ENCODE measurements at regions not wholly inside any gene's neighbourhood (a gene's known extent, or its start where the extent isn't known, plus 50 kb on each side); places are given as distances from the start of the nearest gene placed in this dataset.

- POLR2A ChIA-PET: no interaction called here
- peaks cover 2% of the 10 kb centered on the region for H3K4me1 Mint-ChIP-seq
- H3K4me3 Mint-ChIP-seq: no peak overlapping the region
Observed at GRCh38 chr13:76803831-76804230, 82.4 kb downstream of the KCTD12 start.

GRCh38 chr13:76800943-76801342 lies 85.3 kb downstream of the KCTD12 start:
- TF ChIP-seq CTCF (IDR thresholded peaks at IDR 0.05): no peak
- no peaks in the 10 kb centered on the region for H3K36me3 Mint-ChIP-seq (ENCODE audit: low read depth)
- no peak overlapping the region for H3K27ac Mint-ChIP-seq
- peaks cover 6% of the 10 kb centered on the region for H3K9me3 Mint-ChIP-seq
- peaks cover 2% of the 10 kb centered on the region for H3K4me1 Mint-ChIP-seq
- no peak overlapping the region for H3K4me3 Mint-ChIP-seq
- DNase-seq: no peak
- no peaks in the 10 kb centered on the region for H3K27me3 Mint-ChIP-seq
- ATAC-seq (ENCODE audit: low read depth): no peak
- POLR2A ChIA-PET: no interaction called here
- CTCF ChIA-PET: no interaction called here
- intact Hi-C loops (cut with micrococcal nuclease): no loop called here

More at GRCh38 chr13:76803831-76804230, 82.4 kb downstream of the KCTD12 start:
- Mint-ChIP-seq H3K27ac (no peak overlapping the region), H3K36me3 (ENCODE audit: low read depth) (no peaks in the 10 kb centered on the region), H3K9me3 (peaks cover 8% of the 10 kb centered on the region), H3K27me3 (no peaks in the 10 kb centered on the region)
- intact Hi-C loops (cut with micrococcal nuclease): no loop called here
- ATAC-seq (ENCODE audit: low read depth) (no peak), DNase-seq (no peak)
- no peak for TF ChIP-seq CTCF (IDR thresholded peaks at IDR 0.05)
- CTCF ChIA-PET: no interaction called here

GRCh38 chr13:76799696-76800095 lies 86.5 kb downstream of the KCTD12 start:
- no peaks in the 10 kb centered on the region for H3K27me3 Mint-ChIP-seq
- no peak overlapping the region for H3K27ac Mint-ChIP-seq
- ATAC-seq (ENCODE audit: low read depth) (no peak), DNase-seq (no peak)
- peaks cover 6% of the 10 kb centered on the region for H3K9me3 Mint-ChIP-seq
- ChIA-PET POLR2A (no interaction called here), CTCF (interaction anchor here (0.8 kb wide), 1 partner anchor 46 kb away, joined by 5 read pairs; no protein-coding TSS in a partner anchor)
- H3K36me3 Mint-ChIP-seq (ENCODE audit: low read depth): no peaks in the 10 kb centered on the region
- intact Hi-C loops (cut with micrococcal nuclease): no loop called here
- no peak overlapping the region for H3K4me3 Mint-ChIP-seq
- no peak for TF ChIP-seq CTCF (IDR thresholded peaks at IDR 0.05)
- H3K4me1 Mint-ChIP-seq: peaks cover 2% of the 10 kb centered on the region

GRCh38 chr13:76798037-76798436 lies 88.2 kb downstream of the KCTD12 start:
- ChIA-PET POLR2A (no interaction called here), CTCF (no interaction called here)
- Mint-ChIP-seq H3K27ac (no peak overlapping the region), H3K4me3 (no peak overlapping the region), H3K4me1 (peaks cover 2% of the 10 kb centered on the region), H3K9me3 (peaks cover 6% of the 10 kb centered on the region), H3K36me3 (ENCODE audit: low read depth) (no peaks in the 10 kb centered on the region), H3K27me3 (no peaks in the 10 kb centered on the region)
- ATAC-seq (ENCODE audit: low read depth) (no peak), DNase-seq (no peak)
- TF ChIP-seq CTCF (IDR thresholded peaks at IDR 0.05): no peak
- intact Hi-C loops (cut with micrococcal nuclease): no loop called here

- POLR2A ChIA-PET: no interaction called here
- DNase-seq: no peak
- Mint-ChIP-seq H3K4me1 (peaks cover 2% of the 10 kb centered on the region), H3K27ac (no peak overlapping the region), H3K27me3 (no peaks in the 10 kb centered on the region), H3K9me3 (peaks cover 4% of the 10 kb centered on the region), H3K36me3 (ENCODE audit: low read depth) (no peaks in the 10 kb centered on the region), H3K4me3 (no peak overlapping the region)
- ATAC-seq (ENCODE audit: low read depth): no peak
- CTCF ChIA-PET: no interaction called here
- no peak for TF ChIP-seq CTCF (IDR thresholded peaks at IDR 0.05)
- intact Hi-C loops (cut with micrococcal nuclease): no loop called here
Observed at GRCh38 chr13:76797361-76797760, 88.8 kb downstream of the KCTD12 start.
